ENCODE measurements at regions not wholly inside any gene's neighbourhood (a gene's known extent, or its start where the extent isn't known, plus 50 kb on each side); places are given as distances from the start of the nearest gene placed in this dataset.

DNA sequence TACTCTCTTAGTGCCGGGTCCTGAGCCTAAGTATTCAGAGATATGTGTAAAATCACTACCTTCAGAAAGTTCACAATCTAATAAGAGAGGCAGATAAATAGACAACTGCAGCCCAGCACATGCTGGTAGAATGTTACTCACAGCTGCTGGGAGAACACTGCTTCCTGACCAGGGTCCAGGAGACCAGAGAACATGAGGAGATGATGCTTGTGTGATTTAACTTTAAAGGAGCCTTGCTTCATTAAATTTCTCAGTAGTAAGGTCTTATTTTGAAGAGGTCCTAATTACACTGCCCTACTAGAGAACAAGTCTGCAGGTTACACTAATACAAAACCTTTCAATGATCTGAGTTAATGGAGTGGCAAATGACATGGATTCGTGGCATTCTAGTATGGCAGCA, 209.9 kb upstream of the TRIB2 start:
- peaks cover 23% of the 10 kb centered on the region for H3K27me3 Mint-ChIP-seq
- H3K4me3 Mint-ChIP-seq, result no peak overlapping the region
- H3K27ac Mint-ChIP-seq, result no peak overlapping the region
- DNase-seq (ENCODE audit: low spot score in 2 of 2) (no peak), ATAC-seq (ENCODE audit: low read depth) (no peak)
- no peaks in the 10 kb centered on the region for H3K36me3 Mint-ChIP-seq
- peaks cover 5% of the 10 kb centered on the region for H3K9me3 Mint-ChIP-seq
- H3K4me1 Mint-ChIP-seq, result peaks cover 39% of the 10 kb centered on the region

DNA sequence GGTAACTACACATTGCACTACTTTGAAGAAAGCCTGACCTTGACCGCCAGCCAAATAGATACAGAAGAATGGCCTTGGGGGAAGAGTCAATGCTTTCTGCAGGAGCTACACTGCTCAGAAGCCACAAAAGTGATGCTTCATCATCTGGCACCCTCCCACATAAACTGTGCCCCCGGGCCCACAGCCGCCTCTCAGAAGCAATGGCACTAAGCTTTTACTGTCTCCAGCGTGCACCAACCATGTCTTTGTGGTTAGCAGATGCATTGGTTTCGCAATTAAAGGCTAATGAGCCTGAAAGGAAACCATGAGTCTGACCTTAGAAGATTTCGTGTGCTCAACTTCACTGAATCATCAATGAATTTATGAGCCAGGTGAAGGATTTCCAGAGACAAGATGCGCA, 209.4 kb upstream of the TRIB2 start:
- H3K27me3 Mint-ChIP-seq, result peaks cover 24% of the 10 kb centered on the region
- peak in 1 of 2 donors; percentile 23 for DNase-seq (ENCODE audit: low spot score in 2 of 2)
- no peak overlapping the region for H3K27ac Mint-ChIP-seq
- H3K36me3 Mint-ChIP-seq, result no peaks in the 10 kb centered on the region
- peaks cover 7% of the 10 kb centered on the region for H3K9me3 Mint-ChIP-seq
- peak overlapping the region; percentile 44 for H3K4me3 Mint-ChIP-seq
- peaks cover 36% of the 10 kb centered on the region for H3K4me1 Mint-ChIP-seq
- ATAC-seq (ENCODE audit: low read depth), result peak; percentile 93

DNA sequence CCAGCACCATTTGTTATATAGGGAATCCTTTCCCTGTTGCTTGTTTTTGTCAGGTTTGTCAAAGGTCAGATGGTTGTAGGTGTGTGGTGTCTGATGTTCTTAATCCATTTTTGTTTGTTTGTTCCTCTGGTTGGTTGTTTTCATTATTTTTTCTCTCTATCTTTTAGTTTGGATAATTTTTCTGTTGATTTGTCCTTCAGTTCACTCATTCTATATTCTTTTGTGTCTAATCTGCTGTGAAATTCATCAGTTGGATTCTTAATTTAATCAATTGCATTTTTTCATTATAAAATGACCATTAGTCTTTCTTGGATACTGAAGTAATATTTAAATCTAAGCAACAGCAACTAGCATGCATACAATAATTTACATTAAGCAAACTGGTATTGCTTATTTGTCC, 206.7 kb upstream of the TRIB2 start:
- Mint-ChIP-seq H3K4me3 (no peak overlapping the region), H3K27ac (no peak overlapping the region), H3K27me3 (peaks cover 24% of the 10 kb centered on the region), H3K36me3 (no peaks in the 10 kb centered on the region), H3K4me1 (peaks cover 28% of the 10 kb centered on the region), H3K9me3 (peaks cover 7% of the 10 kb centered on the region)
- DNase-seq (ENCODE audit: low spot score in 2 of 2), result no peak
- no peak for ATAC-seq (ENCODE audit: low read depth)

DNA sequence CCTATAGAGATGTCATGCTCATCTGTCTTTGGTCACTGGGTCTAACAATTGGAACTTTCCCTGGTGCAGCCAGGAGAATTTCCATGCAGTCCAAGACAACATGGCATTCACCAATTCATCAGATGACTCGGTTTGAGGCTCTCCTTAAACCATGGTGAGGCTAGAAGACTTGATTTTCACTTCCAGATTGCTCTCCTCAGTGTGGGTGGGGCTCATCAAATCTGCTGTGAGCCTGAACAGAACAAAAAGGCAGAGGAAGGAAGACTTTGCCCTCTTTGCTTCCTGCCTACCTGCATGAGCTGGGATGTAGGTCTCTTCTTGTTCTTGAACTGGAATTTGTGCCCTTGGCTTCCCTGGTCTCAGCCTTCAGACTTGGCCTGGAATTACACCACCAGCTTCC, 203.4 kb upstream of the TRIB2 start:
- ATAC-seq (ENCODE audit: low read depth) (peak; percentile 64), DNase-seq (ENCODE audit: low spot score in 2 of 2) (no peak)
- H3K4me3 Mint-ChIP-seq, result no peak overlapping the region
- peaks cover 1% of the 10 kb centered on the region for H3K36me3 Mint-ChIP-seq
- H3K4me1 Mint-ChIP-seq, result peaks cover 13% of the 10 kb centered on the region
- no peak overlapping the region for H3K27ac Mint-ChIP-seq
- peaks cover 14% of the 10 kb centered on the region for H3K27me3 Mint-ChIP-seq
- peaks cover 7% of the 10 kb centered on the region for H3K9me3 Mint-ChIP-seq

DNA sequence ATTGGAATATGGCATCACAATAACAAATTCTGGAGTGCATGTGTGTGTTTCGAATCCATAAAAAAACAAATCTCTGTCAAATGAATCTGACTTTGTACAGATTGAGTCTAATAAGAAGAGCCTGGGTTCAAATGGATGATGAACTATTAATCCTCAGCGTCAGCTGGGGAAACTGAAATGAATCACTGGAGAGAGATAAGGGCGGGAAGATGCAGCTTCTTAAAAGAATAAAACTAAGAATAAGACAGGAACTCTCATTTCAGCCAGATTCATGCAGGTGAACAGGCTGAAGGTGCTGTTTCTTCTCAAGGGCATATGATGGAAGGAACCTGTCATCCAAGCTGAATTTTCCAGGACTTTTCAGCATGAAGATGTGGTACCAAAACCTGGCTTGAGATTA, 202.6 kb upstream of the TRIB2 start:
- H3K27me3 Mint-ChIP-seq, result peaks cover 9% of the 10 kb centered on the region
- H3K4me3 Mint-ChIP-seq, result no peak overlapping the region
- H3K36me3 Mint-ChIP-seq, result peaks cover 1% of the 10 kb centered on the region
- peaks cover 4% of the 10 kb centered on the region for H3K9me3 Mint-ChIP-seq
- no peak for DNase-seq (ENCODE audit: low spot score in 2 of 2)
- peaks cover 15% of the 10 kb centered on the region for H3K4me1 Mint-ChIP-seq
- no peak for ATAC-seq (ENCODE audit: low read depth)
- H3K27ac Mint-ChIP-seq, result no peak overlapping the region

DNA sequence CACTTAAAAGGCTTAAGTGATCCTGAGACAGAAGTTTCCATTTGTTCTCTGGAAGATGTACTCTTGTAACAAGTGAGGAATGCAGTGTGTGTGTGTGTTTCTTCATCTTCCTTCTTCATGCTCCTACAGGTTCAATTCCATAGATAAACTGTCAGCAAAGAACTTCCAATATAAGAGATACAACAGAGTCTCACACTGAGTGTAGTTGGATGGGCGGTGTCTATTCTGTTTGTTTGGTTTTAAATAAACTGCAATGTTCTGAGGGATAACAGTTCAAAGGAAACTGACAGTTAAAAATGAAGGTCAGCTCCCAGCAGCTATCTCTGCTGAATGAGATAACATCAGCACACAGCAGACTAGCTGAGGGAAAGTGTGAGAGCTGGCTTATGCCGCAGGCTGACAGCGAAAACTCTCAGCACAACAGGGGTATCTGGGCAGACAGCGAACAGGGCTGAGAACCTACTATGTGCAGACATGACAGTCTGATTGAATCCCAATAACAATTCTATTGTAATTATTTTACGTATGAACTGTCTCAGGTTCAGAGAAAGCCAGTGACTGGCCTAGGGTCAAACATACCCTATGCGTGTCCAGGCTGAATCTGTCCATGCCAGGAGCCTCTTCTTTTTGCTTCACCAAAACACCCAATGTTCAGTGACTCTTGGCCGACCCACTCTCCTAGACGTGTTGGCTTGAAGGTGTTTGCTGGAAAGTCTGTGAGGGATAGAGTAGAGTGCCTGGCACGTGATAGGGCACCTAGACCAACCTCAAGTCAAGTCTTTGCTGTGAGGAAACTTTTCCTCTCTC, 201.9 kb upstream of the TRIB2 start:
- H3K36me3 Mint-ChIP-seq, result peaks cover 1% of the 10 kb centered on the region
- peaks cover 5% of the 10 kb centered on the region for H3K27me3 Mint-ChIP-seq
- H3K4me1 Mint-ChIP-seq, result peaks cover 15% of the 10 kb centered on the region
- ATAC-seq (ENCODE audit: low read depth) (no peak), DNase-seq (ENCODE audit: low spot score in 2 of 2) (no peak)
- peaks cover 4% of the 10 kb centered on the region for H3K9me3 Mint-ChIP-seq
- no peak overlapping the region for H3K4me3 Mint-ChIP-seq
- no peak overlapping the region for H3K27ac Mint-ChIP-seq

DNA sequence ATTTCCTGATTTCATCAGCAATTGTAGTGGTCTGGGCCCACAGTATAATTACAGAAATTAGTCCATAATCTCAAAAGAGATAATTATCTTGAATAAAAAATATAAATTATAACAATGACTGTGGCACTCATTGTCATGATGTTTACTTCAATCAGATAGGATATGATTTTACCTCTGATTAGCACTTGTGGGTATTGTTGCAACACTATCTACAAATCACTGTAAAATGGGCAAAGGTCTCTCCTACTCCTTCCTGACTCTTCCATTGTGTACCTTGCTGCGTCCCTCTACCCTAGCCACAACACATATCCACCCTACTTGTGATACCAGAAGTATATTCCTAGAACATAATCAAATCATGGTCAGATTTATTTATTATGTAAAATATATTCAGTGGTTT, 200.9 kb upstream of the TRIB2 start:
- Mint-ChIP-seq H3K36me3 (peaks cover 1% of the 10 kb centered on the region), H3K27me3 (peaks cover 5% of the 10 kb centered on the region), H3K4me1 (peaks cover 17% of the 10 kb centered on the region), H3K4me3 (no peak overlapping the region), H3K27ac (no peak overlapping the region), H3K9me3 (peaks cover 3% of the 10 kb centered on the region)
- no peak for ATAC-seq (ENCODE audit: low read depth)
- DNase-seq (ENCODE audit: low spot score in 2 of 2), result no peak

DNA sequence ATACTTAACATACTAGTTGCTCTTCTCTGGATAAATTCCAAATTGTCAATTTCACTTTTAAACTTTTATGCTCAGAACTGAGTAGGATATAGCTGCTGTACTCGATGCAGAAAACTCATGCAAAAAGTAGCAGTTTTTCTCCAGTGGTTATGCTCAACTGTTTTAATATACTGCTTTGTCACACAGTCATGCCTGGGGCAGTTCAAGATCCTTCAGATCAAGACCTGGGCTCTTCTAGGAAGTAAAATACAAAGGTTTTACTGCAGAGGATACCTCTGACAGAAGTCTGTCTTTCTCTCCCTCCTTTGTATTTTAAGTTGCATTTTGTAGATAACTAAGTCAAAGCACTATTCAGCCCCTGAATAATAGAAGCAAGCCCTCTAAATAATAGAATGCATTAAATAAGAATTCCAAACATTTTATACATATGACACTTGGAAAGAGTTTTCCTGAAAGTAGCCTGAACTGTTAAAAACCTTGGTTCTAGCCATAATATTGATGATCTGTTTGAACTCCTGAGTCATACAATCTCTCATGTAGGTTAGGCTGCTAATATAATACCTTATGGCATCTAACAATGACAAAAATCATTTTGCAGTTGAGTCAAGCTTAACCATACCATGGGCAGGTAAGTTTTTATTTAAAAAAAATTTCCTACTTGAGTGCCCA, 183.3 kb upstream of the TRIB2 start:
- no peaks in the 10 kb centered on the region for H3K4me1 Mint-ChIP-seq

DNA sequence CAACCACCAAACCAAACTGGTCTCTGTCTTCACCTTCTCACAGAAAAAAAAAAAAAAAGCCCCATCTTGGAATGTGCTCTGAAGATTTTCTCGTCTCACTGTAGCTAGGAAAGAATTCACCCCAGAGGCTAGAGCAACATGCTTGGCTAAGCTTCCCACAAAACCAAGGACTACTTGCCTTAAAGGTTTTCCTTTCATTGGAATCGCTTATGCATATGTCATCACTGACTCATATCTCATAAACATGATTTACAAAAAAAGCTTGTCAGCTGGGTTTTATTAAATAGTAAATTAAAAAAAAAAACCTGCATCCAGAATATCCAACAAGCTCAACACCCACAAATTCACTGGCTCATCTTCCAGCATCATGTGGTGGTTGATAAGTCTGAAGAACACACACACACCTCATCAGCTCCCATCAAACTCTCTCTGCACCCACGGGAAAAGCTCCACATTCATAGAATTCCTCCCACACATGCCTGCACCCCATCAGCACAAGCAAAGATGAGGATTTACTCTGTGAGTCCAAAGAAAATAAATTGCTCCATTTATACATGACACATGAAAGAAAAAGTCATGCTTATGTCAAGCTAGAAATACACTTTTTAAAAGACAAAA, 182.0 kb upstream of the TRIB2 start:
- DNase-seq (ENCODE audit: low spot score in 2 of 2), result no peak
- H3K4me3 Mint-ChIP-seq, result no peak overlapping the region
- H3K9me3 Mint-ChIP-seq, result no peaks in the 10 kb centered on the region
- no peaks in the 10 kb centered on the region for H3K36me3 Mint-ChIP-seq
- no peak overlapping the region for H3K27ac Mint-ChIP-seq
- peaks cover under 1% of the 10 kb centered on the region for H3K4me1 Mint-ChIP-seq
- H3K27me3 Mint-ChIP-seq, result no peaks in the 10 kb centered on the region
- ATAC-seq (ENCODE audit: low read depth), result no peak

More for the DNA sequence above, 183.3 kb upstream of the TRIB2 start:
- no peaks in the 10 kb centered on the region for H3K9me3 Mint-ChIP-seq
- DNase-seq (ENCODE audit: low spot score in 2 of 2) (no peak), ATAC-seq (ENCODE audit: low read depth) (no peak)
- H3K27me3 Mint-ChIP-seq, result no peaks in the 10 kb centered on the region
- H3K27ac Mint-ChIP-seq, result no peak overlapping the region
- H3K36me3 Mint-ChIP-seq, result no peaks in the 10 kb centered on the region
- H3K4me3 Mint-ChIP-seq, result no peak overlapping the region

DNA sequence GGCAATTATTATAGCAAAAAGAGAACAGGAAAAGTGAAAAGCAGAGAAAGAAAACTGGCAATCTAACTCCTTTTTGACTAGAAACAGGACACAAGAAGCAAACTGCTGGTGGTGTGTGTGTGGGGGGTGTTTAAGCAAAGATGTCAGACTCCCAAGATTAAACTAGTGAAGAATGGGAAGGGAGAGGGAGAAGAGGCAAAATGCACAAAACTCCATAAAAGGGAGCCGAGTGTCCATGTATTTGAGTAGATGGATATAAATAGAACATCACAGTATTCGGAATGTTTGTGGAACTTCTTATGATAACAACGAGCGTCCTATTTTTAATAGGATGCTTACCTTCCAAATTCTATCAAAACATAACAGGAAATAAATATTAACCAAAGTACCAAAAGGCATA, 179.8 kb upstream of the TRIB2 start:
- Mint-ChIP-seq H3K27me3 (no peaks in the 10 kb centered on the region), H3K4me3 (no peak overlapping the region), H3K4me1 (peaks cover 9% of the 10 kb centered on the region), H3K36me3 (no peaks in the 10 kb centered on the region), H3K27ac (no peak overlapping the region), H3K9me3 (no peaks in the 10 kb centered on the region)
- DNase-seq (ENCODE audit: low spot score in 2 of 2), result no peak
- no peak for ATAC-seq (ENCODE audit: low read depth)

DNA sequence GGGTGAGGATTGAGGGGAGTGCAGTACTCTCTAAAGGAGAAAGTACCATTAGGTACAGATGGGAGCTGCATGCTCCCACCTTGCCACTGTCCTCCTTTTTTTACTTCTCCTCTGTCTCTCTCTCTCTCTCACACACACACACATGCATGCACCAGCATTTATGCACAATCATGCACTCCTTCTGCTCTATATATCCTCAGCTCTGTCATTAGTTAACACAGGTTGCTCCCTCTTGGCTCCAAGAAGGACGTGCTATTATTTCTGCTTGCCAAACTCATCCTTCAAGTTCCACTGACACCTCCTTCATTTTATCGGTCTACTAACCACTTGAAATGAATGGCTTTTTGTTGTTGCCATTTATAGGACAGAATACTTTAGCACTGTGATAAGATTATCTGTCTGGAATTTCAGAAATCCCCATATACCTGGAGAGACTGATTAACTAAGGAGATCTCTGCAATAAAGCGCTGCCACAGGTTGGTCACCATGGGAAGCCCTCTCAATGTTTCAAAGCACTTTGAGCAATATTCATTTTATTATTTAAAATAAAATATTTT, 178.5 kb upstream of the TRIB2 start:
- H3K27me3 Mint-ChIP-seq, result no peaks in the 10 kb centered on the region
- no peak for DNase-seq (ENCODE audit: low spot score in 2 of 2)
- H3K27ac Mint-ChIP-seq, result no peak overlapping the region
- no peaks in the 10 kb centered on the region for H3K36me3 Mint-ChIP-seq
- H3K9me3 Mint-ChIP-seq, result no peaks in the 10 kb centered on the region
- H3K4me3 Mint-ChIP-seq, result no peak overlapping the region
- no peak for ATAC-seq (ENCODE audit: low read depth)
- H3K4me1 Mint-ChIP-seq, result peaks cover 14% of the 10 kb centered on the region

DNA sequence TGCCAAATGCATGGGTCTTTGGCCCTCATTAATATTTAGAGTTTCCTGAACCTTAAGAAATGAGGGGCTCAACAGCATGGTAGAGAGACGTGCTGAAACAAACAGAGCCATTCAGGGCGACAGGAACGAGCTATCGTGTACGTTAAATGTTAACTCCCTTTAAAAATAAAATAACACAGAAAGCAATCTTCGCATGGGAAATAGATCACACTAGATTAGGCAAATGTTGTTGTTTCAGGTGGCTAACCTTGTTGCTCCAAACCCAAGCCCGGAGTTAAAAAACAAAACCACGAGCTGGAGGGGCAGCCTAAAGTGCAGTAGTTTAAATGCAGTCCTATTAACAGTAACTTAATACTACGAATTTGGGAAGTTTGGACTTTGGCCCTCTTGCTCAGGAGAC, 177.4 kb upstream of the TRIB2 start:
- Mint-ChIP-seq H3K9me3 (no peaks in the 10 kb centered on the region), H3K36me3 (no peaks in the 10 kb centered on the region), H3K4me1 (peaks cover 21% of the 10 kb centered on the region), H3K27ac (no peak overlapping the region), H3K27me3 (no peaks in the 10 kb centered on the region), H3K4me3 (no peak overlapping the region)
- DNase-seq (ENCODE audit: low spot score in 2 of 2) (no peak), ATAC-seq (ENCODE audit: low read depth) (no peak)

DNA sequence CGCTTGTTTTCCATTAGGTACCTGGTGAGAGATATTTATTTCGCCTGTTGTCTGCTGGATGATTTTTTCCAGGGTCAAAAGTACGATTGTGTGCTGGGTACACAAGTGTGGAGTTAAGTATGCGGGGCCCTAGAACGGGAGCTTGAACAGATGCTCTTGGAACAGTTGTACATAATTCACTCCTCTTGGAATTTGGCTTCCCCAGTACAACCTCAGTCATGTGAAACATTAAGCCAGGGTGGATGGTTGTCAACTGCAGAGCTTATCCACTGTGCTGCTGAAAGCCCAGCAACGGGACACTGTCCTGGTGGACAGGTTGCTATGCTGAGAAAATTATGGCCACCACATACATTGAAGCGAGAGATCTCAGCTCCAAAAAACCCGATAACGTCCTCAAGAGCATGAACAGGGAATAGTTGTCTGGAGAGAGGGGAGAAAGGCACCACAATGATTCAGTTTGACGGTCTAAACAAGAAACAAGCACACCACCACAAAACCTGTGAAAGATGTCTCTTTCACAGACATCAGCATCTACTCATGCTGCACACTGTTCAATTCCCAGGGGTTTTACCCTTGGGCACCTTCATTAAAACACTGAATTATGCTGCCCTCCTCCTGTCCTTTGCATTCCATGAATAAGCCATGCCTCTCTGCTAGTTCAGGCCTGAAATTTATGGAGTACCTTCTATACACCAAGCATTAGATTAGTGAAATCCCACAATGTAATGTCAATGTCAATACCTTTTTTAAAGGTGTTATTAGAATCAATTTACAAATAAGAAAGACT, 176.8 kb upstream of the TRIB2 start:
- Mint-ChIP-seq H3K4me1 (peaks cover 26% of the 10 kb centered on the region), H3K36me3 (no peaks in the 10 kb centered on the region), H3K27me3 (no peaks in the 10 kb centered on the region), H3K9me3 (no peaks in the 10 kb centered on the region), H3K27ac (no peak overlapping the region), H3K4me3 (no peak overlapping the region)
- no peak for DNase-seq (ENCODE audit: low spot score in 2 of 2)
- no peak for ATAC-seq (ENCODE audit: low read depth)
